CD4-positive, alpha-beta T cell (primary cell): ENCODE measurements at regions not wholly inside any gene's neighbourhood (a gene's known extent, or its start where the extent isn't known, plus 50 kb on each side); places are given as distances from the start of the nearest gene placed in this dataset.

Experiments
- ATAC-seq: fragments of 200-7000 bp; cut with Tn5 transposase; one replicate; pipeline ENCODE4 v1.10.0; 2022; ENCODE audit warnings: mild to moderate bottlenecking; ENCODE audit not compliant: poor library complexity
- CTCF ChIA-PET: fragments of 350-600 bp; sonication (Branson Sonifier 250); formaldehyde crosslinking; loops from one replicate; lab custom pipeline; 2021; ENCODE audit warnings: antibody characterized with exemption, inconsistent platforms; lab: Charles Lee
- POLR2A ChIA-PET: fragments of 350-600 bp; sonication (Branson Sonifier 250); formaldehyde crosslinking; loops from one replicate; lab custom pipeline; 2021; ENCODE audit warnings: antibody characterized with exemption, inconsistent platforms; lab: Charles Lee
- DNase-seq, 14 experiments: peaks; one replicate each; pipeline ENCODE4 v3.0.0-alpha.2; 2013 to 2020; ENCODE audit warnings: mixed read lengths in 2 of 14
- H3K27ac ChIP-seq, 2 donors: one replicate each; pipeline versions ENCODE4 v1.5.1 to v1.7.0; 2013; ENCODE audit warnings: low read length in 2 of 2, low read depth in 1 of 2, mild to moderate bottlenecking in 1 of 2
- H3K27me3 ChIP-seq, 2 experiments: 1 replicate in 1 of 2; 2 replicates in 1 of 2; pipeline versions ENCODE4 v1.6.1 to v1.7.0; 2013; ENCODE audit warnings: low read length in 2 of 2, control low read depth in 1 of 2, mild to moderate bottlenecking in 1 of 2, moderate library complexity in 1 of 2; ENCODE audit not compliant: insufficient read depth in 2 of 2, control insufficient read depth in 1 of 2
- H3K36me3 ChIP-seq: one replicate; pipeline ENCODE4 v1.6.1; 2013; ENCODE audit warnings: low read length, control low read depth; ENCODE audit not compliant: insufficient read depth
- H3K4me1 ChIP-seq: one replicate; pipeline ENCODE4 v1.6.1; 2013; ENCODE audit warnings: low read length, control low read depth; ENCODE audit not compliant: insufficient read depth
- H3K4me3 ChIP-seq: one replicate; pipeline ENCODE4 v1.5.1; 2013; ENCODE audit warnings: mild to moderate bottlenecking, low read length, moderate library complexity
- H3K9me3 ChIP-seq, 2 experiments: 1 replicate in 1 of 2; 2 replicates in 1 of 2; pipeline versions ENCODE4 v1.6.1 to v1.7.0; 2013; ENCODE audit warnings: low read length in 2 of 2, mild to moderate bottlenecking in 2 of 2, control low read depth in 1 of 2, moderate library complexity in 1 of 2; ENCODE audit not compliant: control insufficient read depth in 1 of 2, insufficient read depth in 1 of 2
- H3K27ac Mint-ChIP-seq: one replicate; pipeline ENCODE4 v1.8.0; 2020; ENCODE audit warnings: mixed read lengths
- H3K27me3 Mint-ChIP-seq: one replicate; pipeline ENCODE4 v1.8.0; 2021; ENCODE audit warnings: mixed read lengths
- H3K36me3 Mint-ChIP-seq: one replicate; pipeline ENCODE4 v1.8.0; 2021; ENCODE audit warnings: low read depth, mixed read lengths
- H3K4me1 Mint-ChIP-seq: one replicate; pipeline ENCODE4 v1.8.0; 2021; ENCODE audit warnings: low read depth, mixed read lengths
- H3K4me3 Mint-ChIP-seq: one replicate; pipeline ENCODE4 v1.8.0; 2020; ENCODE audit warnings: mild to moderate bottlenecking, mixed read lengths
- H3K9me3 Mint-ChIP-seq: one replicate; pipeline ENCODE4 v1.8.0; 2020; ENCODE audit warnings: mixed read lengths
- CTCF ChIP-seq: fragments of 200-600 bp; IDR thresholded peaks from one replicate; pipeline ENCODE4 v1.8.0; 2022; ENCODE audit warnings: antibody characterized with exemption, mild to moderate bottlenecking
- intact Hi-C, 2 experiments: fragments of 100-400 bp; cut with DNase I in 1 of 2; cut with micrococcal nuclease in 1 of 2; formaldehyde crosslinking; loops; one replicate each; pipeline versions ENCODE4 v1.15.1 to v1.9.0; 2023 to 2025; cut with DNase I, micrococcal nuclease

- H3K4me1 ChIP-seq, result no peaks in the 10 kb centered on the region
- H3K27ac Mint-ChIP-seq, result no peak overlapping the region
- peaks cover 7% of the 10 kb centered on the region for H3K9me3 Mint-ChIP-seq
- H3K36me3 ChIP-seq, result no peaks in the 10 kb centered on the region
- H3K9me3 ChIP-seq, result peaks cover 4 to 17% of the 10 kb centered on the region in 2 experiments
- TF ChIP-seq CTCF, result no peak
- no peaks in the 10 kb centered on the region for H3K27me3 ChIP-seq
- ChIA-PET POLR2A (no interaction called here), CTCF (no interaction called here)
- no peaks in the 10 kb centered on the region for H3K27me3 Mint-ChIP-seq
- H3K4me3 Mint-ChIP-seq, result no peak overlapping the region
- no peak for DNase-seq
- intact Hi-C loops, result no loop called here
- no peaks in the 10 kb centered on the region for H3K36me3 Mint-ChIP-seq
- H3K4me1 Mint-ChIP-seq, result no peaks in the 10 kb centered on the region
- no peak for ATAC-seq
- no peak overlapping the region for H3K4me3 ChIP-seq
- no peak overlapping the region for H3K27ac ChIP-seq
These were observed 1112.5 kb downstream of the TSN start for GRCh38 chr2:122867941-122868340.

GRCh38 chr2:122868646-122869275 lies 1113.3 kb downstream of the TSN start:
- Mint-ChIP-seq H3K27ac (no peak overlapping the region), H3K27me3 (no peaks in the 10 kb centered on the region)
- TF ChIP-seq CTCF, result no peak

GRCh38 chr2:122873951-122874350 lies 1118.5 kb downstream of the TSN start:
- Mint-ChIP-seq H3K36me3 (no peaks in the 10 kb centered on the region), H3K4me3 (no peak overlapping the region), H3K27me3 (no peaks in the 10 kb centered on the region), H3K9me3 (peaks cover 9% of the 10 kb centered on the region), H3K27ac (no peak overlapping the region), H3K4me1 (no peaks in the 10 kb centered on the region)
- Histone ChIP-seq H3K27ac (no peak overlapping the region), H3K36me3 (no peaks in the 10 kb centered on the region), H3K4me1 (no peaks in the 10 kb centered on the region), H3K27me3 (no peaks in the 10 kb centered on the region), H3K4me3 (no peak overlapping the region), H3K9me3 (peaks cover 4% of the 10 kb centered on the region in 2 experiments)
- TF ChIP-seq CTCF, result no peak
- no peak for DNase-seq
- ATAC-seq, result no peak
- intact Hi-C loops, result no loop called here
- POLR2A ChIA-PET, result no interaction called here
- CTCF ChIA-PET, result no interaction called here

More at GRCh38 chr2:122868646-122869275, 1113.3 kb downstream of the TSN start:
- Histone ChIP-seq H3K27me3 (no peaks in the 10 kb centered on the region), H3K36me3 (no peaks in the 10 kb centered on the region), H3K9me3 (peaks cover 4 to 17% of the 10 kb centered on the region in 2 experiments), H3K4me1 (no peaks in the 10 kb centered on the region), H3K27ac (no peak overlapping the region), H3K4me3 (no peak overlapping the region)
- H3K9me3 Mint-ChIP-seq, result peaks cover 7% of the 10 kb centered on the region
- DNase-seq (no peak), ATAC-seq (no peak)
- no peaks in the 10 kb centered on the region for H3K4me1 Mint-ChIP-seq
- CTCF ChIA-PET, result no interaction called here
- no peak overlapping the region for H3K4me3 Mint-ChIP-seq
- intact Hi-C loops, result no loop called here
- no peaks in the 10 kb centered on the region for H3K36me3 Mint-ChIP-seq
- POLR2A ChIA-PET, result no interaction called here
